HuH-7.5 (cell line): ENCODE measurements at regions not wholly inside any gene's neighbourhood (a gene's known extent, or its start where the extent isn't known, plus 50 kb on each side); places are given as distances from the start of the nearest gene placed in this dataset.

Source experiments
- DNase-seq: peaks from one replicate; pipeline ENCODE4 v3.0.0; 2011; ENCODE audit warnings: low spot score

DNA sequence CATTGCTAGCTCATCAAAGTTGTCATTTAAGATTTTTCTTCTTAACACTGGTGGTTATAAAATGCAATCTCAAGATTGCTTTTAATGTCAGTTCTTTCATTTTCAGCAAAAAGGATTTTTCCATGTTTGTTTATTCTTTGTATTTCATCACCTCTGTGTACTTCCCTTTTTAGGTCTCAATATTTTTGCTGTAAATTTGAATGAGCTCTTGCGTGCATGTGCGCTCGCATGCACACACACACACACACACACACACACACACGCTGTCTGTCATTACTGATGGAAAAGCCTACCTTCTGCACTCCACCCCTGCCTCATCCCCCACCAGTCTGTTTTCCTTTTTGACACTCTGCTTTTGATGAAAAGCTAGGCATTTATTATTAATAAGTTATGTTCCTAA lies 85.3 kb upstream of the FYN start:
- no peak for DNase-seq

DNA sequence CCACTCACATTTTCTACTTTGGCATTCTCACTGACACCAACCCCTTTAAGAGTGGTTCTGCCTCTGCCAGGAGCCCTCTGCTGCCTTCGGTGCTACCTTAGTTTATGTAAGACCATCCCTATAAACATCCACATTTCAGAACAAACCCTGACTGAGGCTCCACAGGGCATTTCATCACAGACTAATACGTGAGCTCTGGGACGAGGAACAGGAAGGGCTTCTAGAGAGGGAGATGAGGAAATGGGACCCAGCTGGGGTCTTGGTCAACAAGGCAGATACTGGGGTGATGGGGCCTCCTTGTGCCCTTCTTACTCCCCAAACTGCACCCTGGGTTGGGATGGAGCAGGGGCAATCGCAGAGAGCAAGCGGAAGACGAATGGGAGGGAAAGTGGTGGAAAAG lies 86.5 kb upstream of the FYN start:
- no peak for DNase-seq

DNA sequence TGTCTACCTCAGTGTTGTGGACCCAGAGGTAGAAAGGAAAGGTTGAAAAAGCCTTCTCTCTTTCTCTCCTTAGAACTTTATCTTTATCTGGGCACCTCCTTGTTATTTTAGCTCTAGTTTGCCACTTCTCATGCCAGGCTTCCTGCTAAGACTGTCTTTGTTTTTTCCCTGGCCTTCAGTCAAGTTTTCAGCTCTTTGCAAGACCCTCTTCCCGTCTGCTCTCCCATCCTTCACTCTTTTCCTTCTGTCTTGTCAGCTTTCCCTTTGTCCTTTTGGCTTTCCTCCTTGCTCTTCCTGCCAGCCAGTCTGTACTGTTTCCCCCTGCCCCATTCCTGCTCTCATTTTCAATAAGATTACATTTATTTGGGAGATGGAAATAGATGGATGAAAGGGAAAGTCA lies 86.8 kb upstream of the CCN6 start:
- no peak for DNase-seq

DNA sequence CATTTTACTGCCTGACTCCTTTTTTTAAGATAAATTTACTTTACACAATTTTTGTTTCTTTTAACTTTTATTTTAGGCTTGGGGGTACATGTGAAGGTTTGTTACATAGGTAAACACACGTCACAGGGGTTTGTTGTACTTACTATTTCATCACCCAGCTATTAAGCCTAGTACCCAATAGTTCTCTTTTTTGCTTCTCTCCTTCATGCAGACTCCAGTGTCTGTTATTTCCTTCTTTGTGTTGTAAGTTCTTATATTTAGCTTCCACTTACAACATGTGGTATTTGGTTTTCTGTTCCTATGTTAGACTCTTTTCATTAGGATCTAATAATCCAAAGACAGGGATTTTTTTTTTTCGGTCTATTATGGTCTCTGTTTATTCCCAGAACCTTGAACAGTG lies 83.5 kb upstream of the CCN6 start:
- DNase-seq, result no peak

DNA sequence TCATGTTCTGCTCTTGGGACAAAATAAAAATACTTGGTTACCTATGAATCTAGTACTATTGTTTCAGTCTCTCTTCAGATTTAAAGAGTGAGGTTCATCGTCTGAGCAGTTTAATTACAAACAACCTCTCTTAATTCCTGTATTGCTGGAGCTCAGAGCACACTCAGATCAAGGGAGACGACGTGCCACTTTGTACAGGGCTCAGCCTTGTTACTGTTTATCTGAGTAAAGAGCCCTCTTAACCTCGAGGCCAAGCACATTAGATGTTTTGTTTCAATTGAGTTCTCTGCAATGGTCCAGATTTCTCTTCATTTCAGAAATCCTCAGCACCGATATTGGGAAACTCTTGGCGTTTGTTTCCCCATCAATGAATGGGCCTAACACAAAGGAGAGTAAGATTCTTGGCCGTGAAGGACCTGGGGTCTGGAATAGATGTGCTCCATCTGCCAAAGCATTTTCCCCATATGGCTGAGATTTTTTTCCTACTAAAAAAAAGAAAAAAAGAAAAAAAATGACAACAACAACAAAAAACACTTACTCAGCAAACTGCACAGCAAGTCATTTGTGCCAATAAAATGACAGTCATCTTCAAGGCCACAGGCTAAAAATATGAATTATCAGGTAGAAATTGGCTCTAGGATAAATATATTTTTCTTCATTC lies 82.6 kb upstream of the CCN6 start:
- DNase-seq, result no peak

DNA sequence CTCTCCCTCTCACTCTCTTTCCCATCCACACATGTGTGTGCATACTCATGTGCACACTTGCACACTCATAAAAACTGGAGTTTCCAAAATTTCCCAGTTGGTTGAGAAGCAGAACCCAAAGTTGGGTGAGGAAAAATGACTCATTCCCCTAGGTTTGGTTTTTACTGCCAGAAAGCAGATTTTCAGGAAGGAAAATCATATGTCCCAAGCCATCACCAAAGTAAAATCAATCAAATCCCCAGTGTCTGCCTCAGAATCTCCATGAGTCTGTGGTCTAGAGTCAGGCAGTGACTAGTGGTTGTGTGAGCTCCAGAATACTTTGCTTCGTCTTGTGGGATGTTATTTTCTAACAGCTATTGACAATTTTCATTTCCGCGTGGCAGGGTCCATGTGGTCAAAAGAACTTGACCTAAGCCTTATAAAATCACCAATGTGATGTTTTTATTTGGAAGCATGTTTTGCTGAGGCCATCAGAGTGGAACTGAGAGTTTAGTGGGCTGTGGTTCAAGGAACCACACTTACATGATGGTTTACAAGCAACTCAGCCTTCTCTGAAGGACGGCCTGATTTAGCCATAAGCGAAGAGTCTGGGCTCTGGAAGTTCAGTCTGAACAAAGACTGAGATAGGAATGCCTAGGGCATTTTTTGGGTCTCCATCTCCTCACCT lies 81.9 kb upstream of the CCN6 start:
- DNase-seq, result no peak

DNA sequence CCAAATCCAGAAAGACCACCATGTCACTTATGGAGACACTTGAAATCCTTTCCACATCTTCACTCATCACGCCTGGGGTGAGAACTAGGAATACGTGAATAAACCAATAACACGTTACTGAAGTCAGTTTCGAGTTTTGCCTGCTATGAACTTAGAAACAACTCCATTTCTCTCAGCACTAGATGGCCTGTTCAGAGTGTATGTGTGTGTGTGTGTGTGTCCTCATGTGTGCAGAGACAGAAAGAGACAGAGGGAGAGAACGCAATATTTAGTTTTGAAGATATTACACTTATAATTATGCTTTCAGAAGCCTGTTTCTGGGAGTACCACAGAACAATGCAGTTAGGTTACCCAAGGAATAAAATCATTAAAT lies 81.2 kb upstream of the CCN6 start:
- DNase-seq, result no peak

DNA sequence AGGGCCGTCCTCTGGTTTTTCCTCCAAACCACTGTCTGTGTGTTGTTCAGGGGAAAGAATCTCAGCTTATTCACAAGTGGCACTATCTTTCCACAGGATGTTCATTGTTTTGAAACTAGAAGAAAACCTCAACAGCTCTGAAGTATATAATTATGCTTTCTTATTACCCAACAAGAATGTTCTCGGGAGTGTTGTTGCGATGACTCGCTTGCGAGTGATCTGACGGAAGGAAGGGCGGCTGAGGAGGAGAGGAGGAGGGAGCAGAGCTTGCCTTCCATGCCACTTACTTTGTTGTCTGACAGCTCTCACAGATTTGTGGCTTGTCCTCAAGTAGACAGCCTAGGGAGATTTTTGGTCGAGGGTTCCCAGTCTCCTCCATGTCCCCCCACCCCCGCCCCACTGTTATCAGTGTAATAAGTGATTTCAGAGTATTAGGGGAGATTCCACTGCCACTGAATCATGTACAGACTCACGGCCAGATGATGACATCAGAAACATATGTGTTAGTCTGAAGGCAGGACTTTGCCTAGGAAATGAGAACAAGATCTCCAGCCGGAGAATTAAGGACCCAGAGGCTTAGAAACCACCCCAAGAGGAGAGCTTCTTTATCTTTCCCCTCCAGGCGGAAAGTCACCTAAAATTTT lies 80.7 kb upstream of the CCN6 start:
- DNase-seq, result no peak

DNA sequence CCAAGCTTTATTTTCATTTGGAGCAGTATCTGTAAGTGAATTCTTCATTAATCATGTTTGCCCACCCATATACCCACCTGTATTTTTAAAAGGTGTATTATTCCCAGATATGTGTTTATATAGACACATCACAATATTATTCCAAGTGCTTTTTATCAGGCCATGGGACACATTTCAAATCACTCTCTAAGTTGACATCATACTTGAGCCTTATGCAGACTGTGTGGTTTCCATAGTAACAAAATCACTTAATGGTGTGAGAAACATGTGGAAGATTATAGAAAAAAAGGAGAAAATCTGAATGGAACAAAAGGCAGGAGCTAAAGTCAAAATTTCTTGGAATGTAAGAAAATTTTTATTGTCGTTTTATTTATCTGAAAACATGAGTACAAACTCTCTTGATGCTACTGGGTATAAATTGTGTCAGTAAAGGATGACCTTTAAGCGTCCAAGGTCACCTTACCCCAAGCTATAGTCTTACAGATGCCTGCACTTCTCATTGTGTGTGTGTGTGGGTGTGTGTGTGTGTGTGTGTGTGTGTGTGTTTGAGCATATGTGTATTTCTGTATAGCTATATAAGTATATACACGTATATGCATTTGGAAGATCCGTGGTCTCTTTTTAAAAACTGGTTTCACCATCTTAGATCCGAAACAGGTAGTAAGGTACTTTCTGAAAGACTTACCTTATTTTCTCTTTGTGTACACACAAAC lies 79.8 kb upstream of the CCN6 start:
- DNase-seq, result no peak

DNA sequence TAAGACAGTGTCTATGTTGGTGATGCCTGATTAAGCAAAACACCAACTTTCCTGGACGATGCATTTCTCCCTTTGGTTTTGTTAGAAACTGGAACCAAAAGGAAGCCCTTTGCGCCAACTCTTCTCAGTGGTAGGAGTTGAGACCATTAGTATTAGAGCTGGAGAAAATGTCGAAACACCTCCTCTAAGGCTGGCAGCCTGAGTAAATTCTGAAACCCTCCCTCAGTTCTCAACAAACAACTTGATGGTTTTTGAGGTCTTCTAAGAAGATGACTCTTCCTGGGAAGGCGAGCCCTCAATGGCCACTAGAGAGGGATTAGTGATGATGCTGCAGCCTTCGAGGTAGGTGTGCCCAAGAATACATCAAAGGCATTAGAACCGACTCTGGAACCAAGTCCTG lies 78.4 kb upstream of the CCN6 start:
- DNase-seq, result no peak

DNA sequence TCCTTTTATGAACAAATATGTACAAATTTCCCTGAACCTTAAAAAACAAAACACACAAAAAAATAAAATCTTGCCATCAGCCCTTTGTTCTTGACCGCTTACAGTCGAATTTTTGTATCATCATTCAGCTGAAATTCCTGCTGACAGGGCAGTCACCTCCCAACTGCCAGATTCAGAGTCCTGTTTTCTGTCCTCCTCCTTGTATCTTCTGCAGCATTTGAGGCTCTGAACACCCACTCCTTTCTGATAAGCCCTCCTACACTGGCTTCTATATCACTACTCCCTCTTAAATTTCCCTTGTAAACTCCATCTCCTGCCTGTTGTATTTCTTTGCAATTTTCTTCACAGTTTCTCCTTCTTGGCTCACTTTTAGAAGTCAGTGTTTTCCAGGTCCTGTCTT lies 77.8 kb upstream of the CCN6 start:
- no peak for DNase-seq

DNA sequence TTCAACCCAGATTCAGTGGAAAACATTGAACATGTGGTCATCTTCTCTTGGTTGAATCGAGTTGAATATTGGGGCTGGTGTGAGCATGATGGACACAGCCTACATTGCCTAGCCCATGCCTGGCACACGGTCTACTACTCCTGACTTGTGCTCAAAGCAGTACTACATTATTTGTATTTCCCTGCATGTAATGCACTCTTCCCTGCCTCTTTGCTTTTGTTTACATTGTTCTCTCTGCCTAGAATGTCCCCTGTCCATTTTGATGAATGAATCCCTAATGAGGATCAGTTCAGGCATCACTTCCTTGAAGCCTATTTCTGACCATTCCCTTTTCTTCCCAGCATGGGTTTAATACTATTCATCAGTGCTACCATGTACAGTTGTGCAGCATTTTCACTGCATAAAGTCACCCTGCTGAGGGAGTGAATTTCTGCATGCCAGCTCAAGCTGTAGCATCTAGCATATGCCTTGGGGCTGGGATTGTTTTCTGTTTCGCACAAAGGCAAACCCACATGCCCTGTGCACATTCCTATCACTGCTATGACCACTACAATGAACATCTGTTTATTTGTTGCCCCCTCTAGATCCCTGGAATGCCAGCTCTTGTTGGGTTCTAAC lies 75.3 kb upstream of the CCN6 start:
- DNase-seq, result no peak

DNA sequence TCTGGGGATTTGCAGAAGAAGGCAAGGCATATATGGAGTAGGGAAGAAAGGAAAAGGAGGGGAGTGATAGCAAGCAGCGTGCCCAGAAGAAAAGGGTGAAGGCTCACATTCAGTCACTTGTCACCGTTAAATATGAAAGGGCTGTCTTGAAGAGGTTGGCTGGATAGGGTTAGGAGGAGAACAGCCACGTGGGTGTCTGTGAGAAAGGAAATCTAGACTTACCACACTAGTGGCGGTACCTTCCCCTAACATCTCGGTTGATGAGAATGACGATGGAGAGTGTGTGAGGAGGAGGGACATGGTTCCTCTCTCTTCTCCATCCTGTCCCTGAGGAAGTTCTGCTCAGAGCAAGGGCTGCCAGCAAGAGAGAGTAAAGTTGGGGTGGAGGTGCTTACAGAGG lies 74.3 kb upstream of the CCN6 start:
- no peak for DNase-seq

DNA sequence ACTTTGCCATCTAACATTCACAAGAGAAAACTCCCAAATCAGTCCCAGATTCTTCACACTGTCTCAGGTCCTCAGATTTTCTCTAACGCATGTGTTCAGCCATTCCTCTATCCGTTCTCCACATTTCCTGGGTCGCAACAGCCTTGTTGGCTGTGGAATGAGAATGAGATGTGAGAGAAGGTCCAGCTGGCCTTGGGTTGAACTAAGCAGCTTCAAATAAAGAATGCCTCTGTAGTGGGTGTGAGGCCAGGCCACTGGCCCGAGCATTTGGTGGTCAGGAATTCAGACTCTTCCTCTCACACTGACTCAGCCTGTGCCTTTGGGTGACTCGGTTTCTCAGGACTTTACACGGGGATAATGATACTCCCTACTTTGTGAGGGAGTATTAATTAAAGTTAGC lies 73.8 kb upstream of the CCN6 start:
- no peak for DNase-seq

DNA sequence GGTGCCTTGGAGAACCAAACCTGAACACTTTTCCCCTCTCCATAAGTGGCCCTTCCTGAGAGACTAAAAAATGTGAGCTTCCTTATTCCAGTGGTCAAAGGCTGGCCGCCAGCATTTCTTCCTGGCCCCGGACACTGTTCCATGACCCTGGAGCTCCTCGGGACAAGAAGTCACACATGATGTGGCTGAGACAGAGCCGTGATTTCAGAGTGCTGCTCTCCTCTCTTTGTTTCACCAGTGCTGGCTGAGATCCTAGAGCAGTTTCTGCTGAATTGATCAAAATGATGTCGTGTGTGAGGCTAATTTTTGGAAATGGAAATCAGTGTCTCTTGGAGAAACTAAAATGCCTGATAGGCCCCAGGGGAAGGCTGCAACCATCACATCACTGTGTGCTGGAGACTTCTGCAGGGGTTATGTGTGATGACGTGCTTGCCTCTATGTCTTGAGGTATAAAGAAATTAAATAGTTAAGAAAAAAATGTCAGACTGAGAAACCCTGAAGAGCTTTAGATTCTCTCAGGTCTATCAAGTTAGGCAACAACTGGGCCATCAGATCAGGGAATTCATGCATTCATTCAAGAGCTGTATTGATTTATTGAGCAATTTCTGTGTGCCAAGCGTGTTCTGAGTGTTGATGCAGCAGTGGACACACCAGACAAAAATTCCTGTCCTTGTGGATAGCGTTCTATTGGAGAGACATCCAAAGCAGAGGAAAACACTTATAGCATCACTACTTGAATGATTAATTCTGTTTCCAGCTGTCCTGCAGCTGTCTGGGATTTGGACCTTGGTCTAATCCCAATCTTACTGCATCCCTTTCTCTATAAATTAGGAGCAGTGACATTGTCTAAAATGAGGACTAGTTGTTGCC lies 72.7 kb upstream of the CCN6 start:
- DNase-seq, result no peak

DNA sequence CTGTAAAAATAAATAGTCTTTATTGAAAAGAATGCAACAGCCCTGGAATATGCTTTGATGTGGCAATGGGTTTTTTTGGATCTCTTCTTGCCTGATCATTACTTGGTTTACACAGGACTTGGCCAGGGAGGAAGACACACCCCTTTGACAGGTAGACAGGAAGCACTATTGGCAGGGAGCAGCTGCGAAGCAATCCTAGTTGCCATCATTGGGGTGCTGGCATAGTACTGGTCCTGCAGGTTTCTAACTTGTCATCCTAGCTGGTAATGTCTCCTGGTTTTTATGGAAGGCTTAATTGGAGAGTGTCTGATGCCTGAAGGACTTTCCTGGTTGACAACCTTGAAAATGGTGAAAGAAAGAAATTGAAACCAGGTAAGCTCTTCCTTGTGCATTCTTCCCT lies 71.2 kb upstream of the CCN6 start:
- DNase-seq, result no peak

DNA sequence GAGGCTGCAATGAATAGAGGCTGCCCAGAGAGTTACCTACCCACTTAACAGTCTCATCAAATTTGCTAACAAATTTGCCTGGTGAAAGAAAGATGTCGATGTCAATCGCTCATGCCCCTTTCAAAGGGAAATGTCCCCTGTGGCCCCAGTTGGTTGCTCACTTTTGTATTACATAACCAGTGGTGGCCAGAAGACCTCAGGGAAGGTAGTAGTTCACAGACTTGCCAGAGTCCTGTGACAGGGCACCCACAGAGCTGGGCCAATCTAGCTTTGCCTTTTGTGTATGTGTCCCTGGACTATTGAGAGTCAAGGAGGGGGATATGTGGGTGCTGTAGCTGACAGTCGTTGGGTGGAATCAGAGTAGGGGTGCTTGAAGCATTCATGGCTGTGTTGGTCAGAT lies 70.7 kb upstream of the CCN6 start:
- no peak for DNase-seq

DNA sequence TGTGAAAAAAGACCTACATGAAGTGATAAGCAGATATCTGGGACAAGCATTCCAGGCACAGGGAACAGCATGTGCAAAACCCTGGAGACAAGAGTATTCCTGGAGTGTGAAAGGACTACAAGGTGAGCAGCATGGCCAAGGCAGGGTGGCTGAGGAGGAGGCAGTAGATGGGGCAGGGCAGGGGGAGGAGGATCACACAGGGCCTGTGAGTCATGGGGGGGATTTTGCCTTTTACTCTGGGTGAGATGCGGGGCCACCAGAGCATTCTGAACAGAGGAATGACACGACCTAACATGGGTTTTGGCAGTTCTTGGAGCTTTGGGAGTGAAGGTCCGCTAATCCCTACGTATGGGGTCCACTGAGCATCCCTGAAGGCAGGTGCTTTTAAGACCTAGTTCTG lies 69.8 kb upstream of the CCN6 start:
- DNase-seq, result no peak

DNA sequence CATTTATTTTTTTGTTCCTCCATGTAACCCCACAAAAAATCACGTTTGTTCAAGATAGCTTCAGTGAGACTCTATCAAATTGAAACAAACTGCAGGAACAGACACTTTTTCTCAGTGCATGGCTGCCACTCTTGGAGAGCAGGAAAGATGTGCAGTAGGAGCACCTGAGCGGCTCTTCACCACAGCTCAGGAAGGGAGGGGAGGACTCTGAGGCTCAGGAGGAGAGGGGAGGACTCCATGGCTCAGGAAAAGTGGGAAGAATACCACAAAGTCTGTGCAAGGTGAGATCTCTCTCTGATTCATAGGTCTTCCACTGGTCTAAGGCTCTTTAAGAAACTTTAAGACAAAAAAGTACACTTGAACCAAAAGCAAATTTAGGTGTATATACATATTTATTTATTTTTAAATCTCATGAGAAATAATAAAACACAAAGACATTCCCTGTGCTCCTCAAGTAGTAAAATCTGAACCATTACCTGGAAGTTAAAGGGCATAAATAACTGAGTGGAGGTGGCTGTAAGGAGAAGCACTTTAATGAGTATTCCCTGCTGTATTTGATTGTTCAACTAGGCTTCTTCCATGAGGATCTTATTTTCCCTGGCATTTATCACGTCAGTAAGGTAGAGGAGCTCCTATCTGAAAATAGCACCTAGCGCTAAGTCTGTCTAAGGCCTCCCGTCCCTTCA lies 69.2 kb upstream of the CCN6 start:
- no peak for DNase-seq

DNA sequence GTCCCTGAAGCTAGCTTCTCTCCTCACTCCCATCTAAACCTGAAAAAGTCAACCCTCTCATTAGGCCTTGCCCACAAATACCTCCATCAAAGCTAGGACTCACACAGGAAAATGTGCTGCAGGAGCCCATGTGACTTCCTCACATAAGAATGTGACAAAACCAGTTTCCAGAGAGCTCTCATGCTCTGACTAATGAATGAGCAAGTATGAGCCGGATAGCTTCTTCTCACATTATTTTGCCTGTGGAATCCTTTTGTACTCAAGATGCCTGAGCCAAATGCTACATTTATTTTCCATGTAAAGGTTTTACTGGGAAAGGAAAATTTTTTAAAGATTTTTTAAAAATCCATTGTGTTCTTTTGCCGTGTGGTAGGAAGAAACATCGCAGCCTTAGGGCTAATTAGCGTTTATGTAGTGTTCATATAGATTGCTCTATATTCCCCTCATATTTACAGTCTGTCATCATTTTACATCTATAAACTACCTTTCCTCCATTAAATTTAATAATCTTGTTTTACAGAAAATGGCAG lies 68.6 kb upstream of the CCN6 start:
- no peak for DNase-seq

DNA sequence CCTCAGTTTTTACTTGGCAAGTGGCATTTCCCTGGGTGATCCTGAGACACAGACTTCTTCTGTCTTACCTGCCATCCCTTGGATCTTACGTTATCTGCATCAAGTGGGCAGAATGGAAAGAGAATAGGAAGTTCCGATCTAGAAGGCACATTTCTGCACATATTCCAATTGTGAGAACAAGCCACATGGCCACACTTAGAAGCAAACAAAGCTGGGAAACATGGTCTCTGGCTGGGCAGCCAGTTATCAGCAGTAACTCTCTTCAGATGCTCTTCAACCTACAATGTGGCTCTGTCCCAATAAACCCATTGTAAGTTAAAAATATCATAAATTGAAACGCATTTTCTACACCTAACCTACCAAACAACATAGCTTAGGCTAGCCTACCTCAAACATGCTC lies 67.3 kb upstream of the CCN6 start:
- DNase-seq, result no peak
